GM11168 (cell line): ENCODE measurements at regions not wholly inside any gene's neighbourhood (a gene's known extent, or its start where the extent isn't known, plus 50 kb on each side); places are given as distances from the start of the nearest gene placed in this dataset.
"Not testable (repeated sequence)": the region's sequence is repeated elsewhere in the genome, so short reads cannot be mapped to it uniquely, and the experiment has no call there.

ENCODE experiments used
- in situ Hi-C: fragments of 300-500 bp; cut with MboI; formaldehyde crosslinking; loops from one replicate; pipeline ENCODE4 v1.12.0; 2022; ENCODE audit warnings: low sequenced_read_pairs; ENCODE audit not compliant: unreplicated experiment

DNA sequence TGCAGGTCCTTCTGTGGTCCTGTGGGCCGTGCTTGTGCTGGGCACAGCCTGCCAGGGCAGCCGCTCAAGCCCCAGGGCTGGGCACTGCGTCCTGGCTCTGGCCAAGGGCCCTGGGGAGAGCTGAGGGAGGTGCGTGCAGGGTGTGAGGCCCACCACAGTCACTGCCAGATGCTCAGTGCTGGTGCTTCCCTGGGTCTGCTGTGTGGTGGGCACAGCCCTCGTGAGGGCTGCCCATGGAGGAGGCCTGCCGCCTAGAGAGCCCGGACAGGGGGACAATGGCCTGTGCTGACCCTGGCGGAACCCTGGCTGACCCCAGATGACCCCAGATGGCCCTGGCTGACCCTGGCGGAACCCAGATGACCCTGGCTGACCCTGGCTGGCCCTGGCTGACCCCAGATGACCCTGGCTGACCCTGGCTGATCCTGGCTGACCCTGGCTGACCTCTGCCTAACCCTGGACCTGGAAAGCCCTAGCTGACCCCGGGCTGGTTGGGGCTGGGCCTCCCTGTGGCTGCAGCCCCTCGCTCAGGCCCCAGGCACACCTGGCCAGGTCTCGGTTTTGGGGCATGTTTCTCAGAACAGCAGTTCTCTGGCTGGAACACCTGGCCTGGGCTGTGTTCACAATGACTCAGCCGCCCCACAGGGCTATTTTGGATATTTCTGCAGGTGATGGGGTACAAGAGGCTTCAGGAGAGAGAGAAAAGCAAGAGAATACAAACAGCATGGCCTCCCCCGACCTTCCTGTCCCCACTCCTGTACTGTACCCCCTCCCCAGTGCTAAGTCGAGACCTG lies 55.4 kb downstream of the TMEM121 start:
- in situ Hi-C loops, result no loop called here

DNA sequence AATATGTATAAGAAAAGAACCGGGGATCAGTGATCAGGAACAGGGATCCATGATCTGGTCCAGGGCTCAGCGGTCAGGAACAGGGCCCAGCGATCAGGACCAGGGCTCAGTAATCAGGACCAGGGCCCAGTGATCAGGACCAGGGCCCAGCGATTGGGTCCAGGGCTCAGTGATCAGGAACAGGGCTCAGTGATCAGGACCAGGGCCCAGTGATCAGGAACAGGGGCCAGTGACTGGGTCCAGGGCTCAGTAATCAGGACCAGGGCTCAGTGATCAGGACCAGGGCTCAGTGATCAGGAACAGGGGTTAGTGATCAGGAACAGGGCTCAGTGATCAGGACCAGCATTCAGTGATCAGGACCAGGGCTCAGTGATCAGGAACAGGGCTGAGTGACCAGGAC lies 56.3 kb downstream of the TMEM121 start:
- in situ Hi-C loops, result no loop called here

DNA sequence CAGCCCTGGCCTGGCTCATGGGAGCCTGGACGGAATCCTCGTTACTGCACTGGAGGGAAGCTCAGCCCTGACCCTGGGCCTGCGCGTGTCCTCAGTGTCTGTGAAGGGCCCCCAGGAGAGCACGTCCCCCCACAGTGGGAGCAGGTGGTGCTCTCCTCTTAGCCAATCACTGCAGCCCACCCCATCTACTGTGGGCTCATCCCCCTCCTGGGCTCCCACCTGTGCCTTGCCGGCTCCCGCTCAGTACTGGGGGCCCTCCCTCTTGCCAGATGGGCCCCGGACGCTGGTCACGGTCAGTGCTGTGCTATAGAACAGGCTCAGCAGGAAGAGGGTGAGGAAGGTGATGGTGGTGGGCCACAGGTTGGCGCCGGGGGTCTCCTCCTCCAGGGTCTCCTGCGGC lies 57.5 kb downstream of the TMEM121 start:
- in situ Hi-C loops, result not testable (repeated sequence)

DNA sequence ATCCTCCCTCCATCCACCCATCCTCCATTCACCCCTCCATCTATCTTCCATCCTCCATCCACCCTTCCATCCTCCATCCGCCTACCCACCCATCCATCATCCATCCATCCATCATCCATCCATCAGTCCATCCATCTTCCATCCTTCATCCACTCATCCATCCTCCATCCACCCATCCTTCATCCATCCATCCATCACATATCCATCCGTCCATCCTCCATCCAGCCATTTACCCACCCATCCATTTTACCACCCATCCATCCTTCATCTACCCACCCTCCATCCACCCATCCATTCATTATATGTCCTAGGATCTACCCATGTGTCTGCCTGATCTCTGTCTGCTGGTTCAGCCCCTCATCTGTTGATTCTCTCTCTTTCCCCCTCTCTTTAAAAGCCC lies 58.9 kb downstream of the TMEM121 start:
- in situ Hi-C loops, result loop anchor here (5.0 kb wide), 1 partner anchor 122 kb away; no protein-coding TSS in a partner anchor

DNA sequence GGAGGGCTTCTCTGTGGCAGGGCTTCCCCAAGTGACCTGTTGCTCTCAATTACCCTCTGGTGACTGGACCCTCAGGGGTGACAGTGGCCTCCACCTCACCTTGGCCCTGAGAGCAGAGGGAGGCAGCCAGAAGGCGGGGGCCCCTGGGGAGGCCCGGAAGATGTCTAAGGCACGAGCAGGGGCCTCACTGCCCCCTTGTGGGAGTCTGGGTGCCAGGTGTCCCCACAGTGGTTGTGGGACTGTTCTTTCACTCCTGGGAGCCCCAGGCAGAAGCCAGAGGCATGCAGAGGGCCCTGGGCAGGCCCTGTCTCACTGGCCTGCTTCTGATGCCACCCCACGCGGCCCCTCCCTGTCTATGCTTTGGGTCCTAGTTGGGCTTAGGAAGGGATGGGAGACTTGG lies 59.3 kb downstream of the TMEM121 start:
- in situ Hi-C loops, result loop anchor here (5.0 kb wide), 1 partner anchor 122 kb away; no protein-coding TSS in a partner anchor

DNA sequence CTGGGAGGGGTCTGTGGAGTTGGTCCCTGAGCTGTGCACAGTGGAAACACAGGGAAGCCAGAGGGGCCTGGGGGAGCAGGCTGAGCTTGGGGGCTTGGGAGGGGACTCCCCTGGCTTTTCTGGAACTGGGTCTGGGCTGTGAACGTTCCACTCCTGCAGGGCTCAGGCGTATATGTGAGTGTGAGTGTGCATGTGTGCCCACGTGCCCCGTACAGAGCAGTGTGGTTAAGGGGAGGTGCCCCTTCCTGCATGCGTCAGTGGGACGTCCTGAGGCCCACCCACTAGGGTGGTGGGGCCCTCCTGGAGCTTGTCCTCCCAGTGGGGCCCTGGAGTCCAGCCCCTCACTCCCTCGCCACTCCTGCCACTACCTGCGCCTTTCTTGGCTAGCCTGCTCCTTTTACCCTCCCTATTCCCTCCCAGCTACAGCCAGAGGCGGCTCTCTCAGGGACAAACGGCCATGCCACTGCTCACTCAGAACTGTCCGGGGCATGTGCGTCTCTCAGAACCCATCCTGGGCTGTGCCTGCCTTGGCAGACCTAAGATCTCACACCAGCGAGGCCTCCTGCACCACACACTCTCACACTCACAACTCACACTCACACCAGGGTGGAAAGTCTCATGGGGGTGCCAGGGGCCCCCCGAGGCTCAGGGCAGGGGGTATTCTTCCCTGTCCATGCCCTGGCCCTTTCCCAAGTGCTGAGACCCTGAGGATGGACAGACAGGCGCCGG lies 59.9 kb downstream of the TMEM121 start:
- in situ Hi-C loops, result loop anchor here (5.0 kb wide), 1 partner anchor 121 kb away; no protein-coding TSS in a partner anchor

DNA sequence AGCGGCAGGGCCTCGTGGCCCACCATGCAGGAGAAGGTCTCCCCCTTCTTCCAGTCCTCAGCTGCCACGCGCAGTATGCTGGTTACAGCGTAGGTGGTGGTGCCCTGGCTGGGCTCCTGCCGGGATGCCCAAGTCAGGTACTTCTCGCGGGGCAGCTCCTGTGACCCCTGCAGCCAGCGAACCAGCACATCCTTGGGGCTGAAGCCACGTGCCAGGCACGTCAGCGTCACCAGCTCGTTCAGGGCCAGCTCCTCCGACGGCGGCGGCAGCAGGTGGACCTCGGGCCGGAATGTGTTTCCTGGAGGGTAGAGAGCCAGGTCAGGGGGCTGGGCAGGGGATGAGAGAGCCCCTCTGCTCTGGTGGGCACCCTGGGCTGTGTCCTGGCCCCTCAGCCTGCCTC lies 60.7 kb downstream of the TMEM121 start:
- in situ Hi-C loops, result loop anchor here (5.0 kb wide), 1 partner anchor 120 kb away; no protein-coding TSS in a partner anchor

DNA sequence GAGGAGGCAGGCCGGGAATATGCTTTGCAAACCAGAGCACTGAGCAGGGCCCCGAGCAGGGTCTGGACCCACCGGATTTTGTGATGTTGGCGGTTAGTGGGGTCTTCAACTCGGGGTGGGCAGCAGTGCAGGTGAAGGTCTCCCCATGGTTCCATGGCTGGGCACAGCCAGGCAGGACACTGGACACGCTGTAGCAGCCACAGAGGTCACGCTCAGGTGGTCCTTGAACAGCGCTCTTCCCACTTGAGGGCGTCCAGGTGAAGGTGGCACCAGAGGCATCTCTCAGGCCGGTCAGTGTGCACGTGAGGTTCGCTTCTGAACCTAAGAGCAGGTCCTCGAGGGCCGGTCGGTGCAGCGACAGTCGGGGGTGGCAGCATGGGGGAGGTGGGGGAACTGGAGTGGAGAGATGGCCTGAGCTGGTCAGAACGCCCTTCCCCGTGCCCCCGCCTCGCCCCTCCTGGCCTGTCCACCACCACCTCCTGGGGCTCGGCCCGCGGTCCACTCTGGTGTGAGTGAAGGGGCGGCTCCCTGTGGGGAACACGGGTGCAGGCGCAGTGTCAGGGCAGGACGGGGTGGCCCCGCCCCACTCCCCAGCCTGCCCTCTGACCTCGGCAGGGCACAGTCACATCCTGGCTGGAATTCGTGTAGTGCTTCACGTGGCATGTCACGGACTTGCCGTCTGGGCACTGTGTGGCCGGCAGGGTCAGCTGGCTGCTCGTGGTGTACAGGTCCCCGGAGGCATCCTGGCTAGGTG lies 61.3 kb downstream of the TMEM121 start:
- in situ Hi-C loops, result loop anchor here (5.0 kb wide), 1 partner anchor 120 kb away; no protein-coding TSS in a partner anchor

DNA sequence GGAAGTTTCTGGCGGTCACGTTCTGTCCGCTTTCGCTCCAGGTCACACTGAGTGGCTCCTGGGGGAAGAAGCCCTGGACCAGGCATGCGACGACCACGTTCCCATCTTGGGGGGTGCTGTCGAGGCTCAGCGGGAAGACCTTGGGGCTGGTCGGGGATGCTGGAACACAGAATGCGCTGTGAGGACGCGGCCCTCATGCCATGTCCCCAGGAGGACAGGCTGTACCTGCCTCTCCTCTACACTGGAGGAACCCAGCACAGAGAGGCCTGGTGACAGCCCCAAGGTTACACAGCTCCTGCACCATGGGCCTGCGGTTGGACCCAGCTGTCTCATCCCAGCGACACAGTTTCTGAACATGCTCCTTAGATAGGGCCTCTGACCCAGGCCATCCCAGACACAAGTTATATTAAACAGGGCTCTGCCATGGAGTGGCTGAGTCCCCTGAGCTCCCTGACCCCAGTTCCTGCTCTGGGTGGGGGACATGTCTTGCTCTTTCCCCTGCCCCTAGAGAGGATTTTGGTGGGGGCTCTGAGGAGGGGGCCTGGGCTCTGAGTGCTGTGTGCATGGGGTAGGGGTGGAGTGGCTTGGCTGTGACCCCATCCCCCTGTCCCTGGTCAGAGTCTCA lies 62.0 kb downstream of the TMEM121 start:
- in situ Hi-C loops, result loop anchor here (5.0 kb wide), 1 partner anchor 119 kb away; no protein-coding TSS in a partner anchor

DNA sequence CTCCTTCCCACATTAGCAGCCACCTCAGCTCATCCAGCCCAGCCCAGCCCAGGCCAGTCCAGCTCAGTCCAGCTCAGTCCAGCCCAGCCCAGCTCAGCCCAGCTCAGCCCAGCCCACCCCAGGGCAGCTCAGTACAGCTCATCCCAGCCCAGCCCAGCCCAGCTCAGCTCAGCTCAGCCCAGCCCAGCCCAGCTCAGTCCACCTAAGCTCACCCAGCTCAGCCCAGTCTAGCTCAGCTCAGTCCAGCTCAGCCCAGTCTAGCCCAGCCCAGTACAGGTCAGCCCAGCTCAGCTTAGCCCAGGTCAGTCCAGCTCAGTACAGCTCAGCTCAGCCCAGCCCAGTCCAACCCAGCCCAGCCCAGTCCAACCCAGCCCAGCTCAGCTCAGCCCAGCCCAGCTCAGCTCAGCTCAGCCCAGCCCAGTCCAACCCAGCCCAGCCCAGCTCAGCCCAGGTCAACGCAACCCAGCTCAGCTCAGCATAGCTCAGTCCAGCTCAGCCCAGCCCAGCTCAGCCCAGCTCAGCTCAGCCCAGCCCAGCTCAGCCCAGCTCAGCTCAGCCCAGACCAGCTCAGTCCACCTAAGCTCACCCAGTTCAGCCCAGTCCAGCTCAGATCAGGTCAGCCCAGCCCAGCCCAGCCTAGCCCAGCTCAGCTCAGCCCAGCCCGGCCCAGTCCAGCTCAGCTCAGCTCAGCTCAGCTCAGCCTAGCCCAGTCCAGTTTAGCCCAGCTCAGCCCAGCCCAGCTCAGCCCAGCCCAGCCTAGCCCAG lies 63.0 kb downstream of the TMEM121 start:
- in situ Hi-C loops, result loop anchor here (5.0 kb wide), 1 partner anchor 118 kb away; no protein-coding TSS in a partner anchor

DNA sequence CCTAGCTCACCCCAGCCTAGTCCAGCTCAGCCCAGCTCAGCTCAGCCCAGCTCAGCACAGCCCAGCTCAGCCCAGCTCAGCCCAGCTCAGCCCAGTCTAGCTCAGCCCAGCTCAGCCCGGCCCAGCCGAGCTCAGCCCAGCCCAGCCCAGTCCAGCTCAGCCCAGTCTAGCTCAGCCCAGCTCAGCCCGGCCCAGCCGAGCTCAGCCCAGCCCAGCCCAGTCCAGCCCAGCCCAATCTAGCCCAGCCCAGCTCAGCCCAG lies 63.5 kb downstream of the TMEM121 start:
- in situ Hi-C loops, result loop anchor here (5.0 kb wide), 1 partner anchor 117 kb away; no protein-coding TSS in a partner anchor

DNA sequence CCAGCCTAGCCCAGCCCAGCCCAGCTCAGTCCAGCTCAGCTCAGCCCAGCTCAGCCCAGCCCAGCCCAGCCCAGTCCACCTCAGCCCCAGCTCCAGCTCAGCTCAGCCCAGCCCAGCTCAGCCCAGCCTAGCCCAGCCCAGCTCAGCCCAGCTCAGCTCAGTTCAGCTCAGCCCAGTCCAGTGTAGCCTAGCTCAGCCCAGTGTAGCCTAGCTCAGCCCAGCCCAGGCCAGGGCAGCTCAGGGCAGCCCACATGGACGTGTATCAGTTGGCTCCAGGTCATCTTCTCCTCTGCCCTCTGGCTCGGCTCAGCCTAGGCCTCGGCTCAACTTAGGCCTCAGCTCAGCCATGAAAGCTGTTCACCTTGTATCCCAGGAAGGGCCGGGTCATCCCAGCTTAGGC lies 64.7 kb downstream of the TMEM121 start:
- in situ Hi-C loops, result no loop called here

DNA sequence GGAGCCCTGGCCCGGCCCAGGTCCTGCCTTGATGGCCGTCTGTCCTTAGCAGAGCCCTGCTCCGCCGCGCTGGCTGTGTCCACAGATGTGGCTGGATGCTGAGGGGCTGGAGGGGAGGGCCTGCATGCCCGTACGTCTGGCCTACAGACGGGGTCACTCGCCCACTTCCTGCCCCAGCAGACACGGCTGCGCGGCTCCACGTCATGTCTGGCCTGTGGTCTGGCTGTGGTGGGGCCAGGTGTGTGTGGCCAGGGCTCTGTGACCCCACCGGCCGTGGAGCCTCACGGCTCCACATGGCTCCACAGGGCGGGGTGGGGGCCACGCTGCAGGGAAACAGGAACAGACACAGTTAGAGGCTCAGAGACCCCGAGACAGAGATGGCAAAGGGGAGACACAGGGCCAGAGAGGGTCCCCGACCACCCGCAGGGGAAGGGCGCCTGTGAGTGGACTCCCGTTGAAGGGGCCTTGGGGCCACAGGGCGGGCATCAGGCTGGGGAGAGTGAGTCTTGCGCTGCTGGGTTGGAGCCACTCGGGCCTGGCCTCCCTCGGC lies 65.5 kb downstream of the TMEM121 start:
- in situ Hi-C loops, result not testable (repeated sequence)

DNA sequence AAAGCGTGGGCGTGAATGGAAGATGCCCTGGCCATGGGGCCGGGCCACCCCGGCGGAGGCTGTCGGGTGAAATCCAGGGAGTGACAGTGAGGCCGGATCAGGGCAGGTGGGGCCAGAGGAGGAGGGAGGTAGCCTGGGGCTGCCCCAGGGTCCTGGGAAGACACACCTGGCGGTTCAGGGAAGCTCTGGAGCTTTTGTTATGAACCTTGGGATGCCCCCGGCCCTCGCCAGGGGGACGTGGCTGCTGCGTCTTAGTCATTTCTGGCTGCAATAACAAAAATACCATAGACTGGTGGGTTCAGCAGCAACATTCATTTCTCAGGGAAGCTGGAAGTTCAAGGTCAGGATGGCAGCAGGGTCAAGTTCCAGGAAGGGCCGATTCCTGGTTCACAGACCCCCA lies 66.3 kb downstream of the TMEM121 start:
- in situ Hi-C loops, result not testable (repeated sequence)

DNA sequence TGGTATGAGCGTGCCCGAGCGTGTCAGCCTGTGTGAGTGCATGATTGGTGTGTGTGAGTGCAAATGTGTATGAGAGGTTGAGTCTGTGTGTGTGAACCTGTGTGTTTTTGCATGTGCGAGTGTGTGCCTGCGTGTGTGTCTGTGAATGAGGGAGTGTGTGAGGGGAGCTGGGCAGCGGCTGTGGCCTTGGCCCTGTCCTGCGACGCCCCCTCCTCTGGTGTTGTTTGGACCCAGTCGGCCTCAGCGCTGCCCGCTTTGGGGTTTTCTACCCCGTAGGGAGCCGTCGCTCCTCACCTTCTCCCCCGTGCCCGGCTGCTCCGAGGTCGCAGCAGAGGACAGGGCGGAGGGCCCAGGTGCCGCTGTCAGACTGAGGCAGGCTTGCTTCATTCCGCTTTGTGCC lies 69.0 kb downstream of the TMEM121 start:
- in situ Hi-C loops, result not testable (repeated sequence)

DNA sequence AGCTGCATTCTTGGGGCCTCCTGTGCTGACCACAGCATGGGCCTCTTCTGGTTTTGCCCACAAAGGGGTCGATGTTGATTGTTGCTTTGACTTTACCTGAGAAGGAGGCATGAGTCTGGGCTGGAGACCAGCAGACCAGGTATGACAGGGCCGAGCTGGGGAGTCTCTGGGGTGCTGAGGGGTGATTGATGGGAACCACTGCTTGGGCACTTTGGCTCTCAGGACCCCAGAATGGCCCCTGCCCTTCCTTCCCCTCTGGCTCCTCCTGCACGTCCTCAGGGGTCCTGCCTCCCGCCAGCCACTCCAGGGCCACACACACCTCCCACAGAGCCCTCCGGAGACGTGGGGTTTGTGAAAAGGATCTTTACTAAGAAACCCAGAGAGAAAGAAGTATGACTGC lies 70.0 kb downstream of the TMEM121 start:
- in situ Hi-C loops, result not testable (repeated sequence)

DNA sequence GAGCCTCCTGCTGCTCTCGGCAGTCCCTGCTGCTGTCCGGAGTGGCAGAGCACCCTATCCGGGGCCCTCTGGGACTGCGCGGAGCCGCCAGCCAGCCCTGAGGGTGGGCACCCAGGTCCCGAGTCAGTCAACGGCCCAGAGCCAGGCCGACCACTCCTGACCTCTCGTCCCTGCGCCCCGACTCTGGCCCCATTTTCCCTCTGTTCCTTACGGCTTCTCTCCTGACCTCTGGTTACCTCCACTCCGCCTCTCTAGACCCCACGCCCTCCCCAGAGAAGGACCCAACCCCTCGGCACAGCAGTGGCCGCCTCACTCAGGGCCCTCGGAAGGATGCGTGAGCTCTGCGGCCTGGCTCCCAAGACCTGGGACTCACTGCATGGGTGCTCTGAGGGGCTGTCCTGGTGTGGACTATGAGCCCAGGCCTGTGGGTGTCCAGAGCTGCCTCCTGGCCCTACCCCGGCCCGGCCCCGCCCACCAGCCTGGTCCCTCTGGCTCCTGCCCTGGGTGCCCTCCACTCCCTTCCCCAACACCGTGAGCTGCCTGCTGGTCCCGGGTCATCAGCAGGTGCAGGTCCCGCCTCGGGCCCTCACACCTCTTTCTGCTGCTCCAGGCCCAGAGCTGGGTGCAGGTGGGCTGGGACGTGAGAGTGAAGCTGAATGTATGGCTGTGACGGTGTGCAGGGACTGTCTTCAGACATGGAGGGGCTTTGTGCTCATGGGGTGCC lies 71.8 kb downstream of the TMEM121 start:
- in situ Hi-C loops, result not testable (repeated sequence)

DNA sequence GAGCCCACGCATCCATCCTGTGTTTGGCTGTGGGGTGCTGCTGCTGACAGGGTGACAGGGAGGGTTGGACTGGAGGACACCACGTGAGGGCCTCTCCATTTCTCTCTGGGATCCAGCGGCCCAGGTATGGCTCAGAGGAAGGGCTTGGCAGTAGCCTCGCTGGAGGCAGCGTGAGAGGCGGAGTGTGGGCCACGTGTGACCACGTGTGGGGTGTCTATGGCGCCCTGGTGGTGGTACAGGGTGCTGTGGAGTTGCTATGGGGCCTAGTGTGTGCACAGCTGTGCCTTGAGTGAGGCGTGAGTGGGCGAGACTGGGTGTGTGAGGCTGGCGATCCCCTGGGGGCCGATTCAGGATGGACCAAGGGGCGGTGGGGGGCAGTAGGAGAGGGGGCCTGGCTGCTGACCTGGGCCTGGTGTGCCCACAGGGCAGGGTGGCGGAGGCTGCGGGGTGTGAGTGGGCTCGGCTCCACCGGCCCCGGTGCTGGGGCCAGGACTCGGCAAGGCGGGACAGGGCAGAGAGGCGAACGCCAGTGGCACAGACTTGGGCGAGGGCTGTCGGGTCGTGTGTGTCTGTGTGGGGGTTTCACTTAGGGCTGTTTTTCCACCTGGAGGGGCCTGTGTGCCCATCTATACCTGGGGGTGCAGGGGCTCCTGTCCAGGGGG lies 72.7 kb downstream of the TMEM121 start:
- in situ Hi-C loops, result not testable (repeated sequence)
